ENCODE measurements at regions not wholly inside any gene's neighbourhood (a gene's known extent, or its start where the extent isn't known, plus 50 kb on each side); places are given as distances from the start of the nearest gene placed in this dataset.

DNA sequence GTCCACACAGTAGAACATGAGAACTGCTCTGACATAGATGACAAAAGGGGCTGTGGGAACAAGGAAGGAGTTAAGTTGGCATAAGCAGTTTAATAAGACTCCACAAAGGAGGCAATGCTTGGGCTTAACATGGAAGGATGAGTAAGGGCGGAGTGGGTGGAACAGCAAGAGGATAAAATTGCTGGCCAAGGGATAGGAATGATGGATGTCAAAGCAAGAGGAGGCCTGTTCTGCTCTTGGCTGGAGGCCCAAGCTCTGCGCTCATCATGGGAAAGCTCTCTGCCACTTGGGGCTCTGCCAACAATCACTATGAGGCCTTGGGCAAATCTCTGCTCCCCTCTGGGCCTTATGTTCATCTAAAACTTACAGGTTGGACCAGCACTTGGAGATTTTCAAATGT lies 98.3 kb upstream of the CAMK1G start:
- H3K4me3 Mint-ChIP-seq (ENCODE audit: unreplicated experiment) = no peak overlapping the region
- TF ChIP-seq, protein P1, sequence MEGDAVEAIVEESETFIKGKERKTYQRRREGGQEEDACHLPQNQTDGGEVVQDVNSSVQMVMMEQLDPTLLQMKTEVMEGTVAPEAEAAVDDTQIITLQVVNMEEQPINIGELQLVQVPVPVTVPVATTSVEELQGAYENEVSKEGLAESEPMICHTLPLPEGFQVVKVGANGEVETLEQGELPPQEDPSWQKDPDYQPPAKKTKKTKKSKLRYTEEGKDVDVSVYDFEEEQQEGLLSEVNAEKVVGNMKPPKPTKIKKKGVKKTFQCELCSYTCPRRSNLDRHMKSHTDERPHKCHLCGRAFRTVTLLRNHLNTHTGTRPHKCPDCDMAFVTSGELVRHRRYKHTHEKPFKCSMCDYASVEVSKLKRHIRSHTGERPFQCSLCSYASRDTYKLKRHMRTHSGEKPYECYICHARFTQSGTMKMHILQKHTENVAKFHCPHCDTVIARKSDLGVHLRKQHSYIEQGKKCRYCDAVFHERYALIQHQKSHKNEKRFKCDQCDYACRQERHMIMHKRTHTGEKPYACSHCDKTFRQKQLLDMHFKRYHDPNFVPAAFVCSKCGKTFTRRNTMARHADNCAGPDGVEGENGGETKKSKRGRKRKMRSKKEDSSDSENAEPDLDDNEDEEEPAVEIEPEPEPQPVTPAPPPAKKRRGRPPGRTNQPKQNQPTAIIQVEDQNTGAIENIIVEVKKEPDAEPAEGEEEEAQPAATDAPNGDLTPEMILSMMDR (IDR thresholded peaks at IDR 0.05) = no peak
- peaks cover 5% of the 10 kb centered on the region for H3K4me1 Mint-ChIP-seq (ENCODE audit: low read depth)
- H3K9me3 Mint-ChIP-seq (ENCODE audit: low read depth) = no peaks in the 10 kb centered on the region
- no peak for DNase-seq (ENCODE audit: low spot score)
- no peaks in the 10 kb centered on the region for H3K36me3 Mint-ChIP-seq (ENCODE audit: low read depth)
- peaks cover 13% of the 10 kb centered on the region for H3K27me3 Mint-ChIP-seq (ENCODE audit: low read depth)
- H3K27ac Mint-ChIP-seq (ENCODE audit: unreplicated experiment) = no peak overlapping the region

DNA sequence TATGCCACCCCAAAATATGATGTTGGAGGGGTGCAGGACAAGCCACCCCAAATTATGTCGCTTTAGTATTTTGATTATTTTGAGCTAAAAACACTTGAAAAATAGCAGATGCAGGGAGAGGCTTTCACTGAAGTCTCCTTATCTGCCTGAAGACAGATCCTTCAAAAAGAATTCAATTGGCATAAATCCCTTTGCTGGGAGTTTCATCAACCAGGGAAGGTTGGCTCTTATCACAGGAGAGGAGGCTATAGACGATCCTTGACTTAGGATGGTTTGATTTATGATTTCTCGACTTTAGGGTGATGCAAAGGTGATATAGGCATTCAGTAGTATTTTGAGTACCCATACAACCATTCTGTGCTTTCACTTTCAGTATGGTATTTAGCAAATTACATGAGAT lies 97.8 kb upstream of the CAMK1G start:
- Mint-ChIP-seq H3K9me3 (ENCODE audit: low read depth) (no peaks in the 10 kb centered on the region), H3K27ac (ENCODE audit: unreplicated experiment) (no peak overlapping the region), H3K36me3 (ENCODE audit: low read depth) (no peaks in the 10 kb centered on the region), H3K4me1 (ENCODE audit: low read depth) (peaks cover 5% of the 10 kb centered on the region), H3K4me3 (ENCODE audit: unreplicated experiment) (no peak overlapping the region), H3K27me3 (ENCODE audit: low read depth) (peaks cover 15% of the 10 kb centered on the region)
- no peak for DNase-seq (ENCODE audit: low spot score)
- TF ChIP-seq, protein P1 (IDR thresholded peaks at IDR 0.05) = no peak

DNA sequence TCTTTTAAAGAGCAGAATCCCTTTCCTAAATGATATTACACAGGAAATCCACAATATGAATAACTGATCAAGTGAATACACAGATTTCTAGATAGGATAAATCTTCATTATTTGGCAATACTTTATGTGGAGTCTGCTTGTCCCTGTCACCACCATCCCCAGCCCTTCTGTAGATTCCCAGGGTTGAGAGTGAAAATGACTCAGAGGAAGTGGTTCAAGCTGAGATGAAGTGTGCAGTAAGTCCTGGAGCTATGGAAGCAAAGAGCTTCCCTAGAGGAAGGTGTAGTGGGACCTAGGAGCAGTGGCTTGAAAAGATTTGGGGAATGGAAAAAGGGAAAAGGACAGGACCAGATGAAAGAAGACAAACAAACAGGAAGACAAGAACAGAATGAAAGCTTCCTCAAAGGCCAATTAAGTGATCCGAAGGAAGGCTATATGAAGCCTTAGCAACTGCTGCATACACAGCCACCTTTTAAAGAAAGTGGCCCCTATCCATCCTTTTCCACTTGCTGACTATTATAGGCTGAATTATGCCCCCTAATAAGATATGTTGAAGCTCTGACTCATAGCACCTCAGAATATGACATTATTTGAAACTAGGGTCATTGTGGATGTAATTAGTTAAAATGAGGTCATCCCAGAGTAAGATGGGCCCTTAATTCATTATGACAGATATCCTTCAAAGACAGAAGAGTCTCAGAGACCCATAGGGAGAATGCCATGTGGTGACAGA lies 96.5 kb upstream of the CAMK1G start:
- TF ChIP-seq, protein P1 (IDR thresholded peaks at IDR 0.05) = no peak
- Mint-ChIP-seq H3K9me3 (ENCODE audit: low read depth) (no peaks in the 10 kb centered on the region), H3K4me1 (ENCODE audit: low read depth) (peaks cover 5% of the 10 kb centered on the region), H3K4me3 (ENCODE audit: unreplicated experiment) (no peak overlapping the region), H3K27me3 (ENCODE audit: low read depth) (peaks cover 17% of the 10 kb centered on the region), H3K36me3 (ENCODE audit: low read depth) (no peaks in the 10 kb centered on the region), H3K27ac (ENCODE audit: unreplicated experiment) (no peak overlapping the region)
- DNase-seq (ENCODE audit: low spot score) = no peak

DNA sequence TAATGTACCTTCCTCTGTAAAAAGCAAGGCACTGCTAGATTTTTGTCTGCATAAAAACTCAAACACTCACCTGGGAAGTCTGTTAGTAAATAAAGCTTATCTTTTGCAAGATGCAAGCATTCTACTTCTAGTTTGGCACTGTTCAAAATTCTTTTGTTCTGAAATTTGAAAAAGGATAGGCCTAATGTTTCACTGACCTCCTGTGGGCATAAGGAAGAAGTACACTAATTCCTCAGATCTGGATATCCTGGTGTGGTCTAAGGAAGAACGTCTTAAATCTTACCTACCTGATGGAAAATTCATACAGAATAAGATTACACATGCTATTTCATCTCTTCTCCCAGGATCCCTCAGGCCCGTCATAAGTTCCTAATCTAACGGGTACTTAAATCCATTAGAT lies 93.5 kb upstream of the CAMK1G start:
- H3K27me3 Mint-ChIP-seq (ENCODE audit: low read depth) = peaks cover 18% of the 10 kb centered on the region
- no peak overlapping the region for H3K27ac Mint-ChIP-seq (ENCODE audit: unreplicated experiment)
- H3K4me1 Mint-ChIP-seq (ENCODE audit: low read depth) = peaks cover 4% of the 10 kb centered on the region
- no peak for DNase-seq (ENCODE audit: low spot score)
- no peaks in the 10 kb centered on the region for H3K36me3 Mint-ChIP-seq (ENCODE audit: low read depth)
- no peak overlapping the region for H3K4me3 Mint-ChIP-seq (ENCODE audit: unreplicated experiment)
- TF ChIP-seq, protein P1 (IDR thresholded peaks at IDR 0.05) = peak; percentile 66
- H3K9me3 Mint-ChIP-seq (ENCODE audit: low read depth) = peaks cover 8% of the 10 kb centered on the region

DNA sequence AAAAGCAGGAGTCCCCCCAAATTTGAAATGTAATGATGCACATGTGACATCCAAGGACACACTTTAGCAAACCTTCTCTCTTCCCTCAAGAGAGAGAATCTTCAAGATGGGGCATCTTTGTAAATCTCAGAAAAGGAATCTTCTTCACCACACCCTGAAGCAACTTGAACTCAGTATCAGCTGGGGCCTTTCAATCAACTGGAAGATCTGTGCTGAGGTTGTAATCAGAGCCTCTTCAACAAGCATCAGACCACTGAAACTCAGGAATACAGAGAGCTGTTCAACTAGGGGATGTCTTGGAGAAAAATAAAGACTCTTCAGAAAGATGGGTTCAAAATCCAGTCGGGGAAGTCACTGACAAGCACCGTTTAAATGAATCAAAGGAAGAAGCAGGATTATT lies 92.5 kb upstream of the CAMK1G start:
- TF ChIP-seq, protein P1 (IDR thresholded peaks at IDR 0.05) = no peak

More for the DNA sequence above, 92.5 kb upstream of the CAMK1G start:
- Mint-ChIP-seq H3K36me3 (ENCODE audit: low read depth) (peaks cover 1% of the 10 kb centered on the region), H3K27ac (ENCODE audit: unreplicated experiment) (no peak overlapping the region), H3K4me3 (ENCODE audit: unreplicated experiment) (no peak overlapping the region), H3K27me3 (ENCODE audit: low read depth) (peaks cover 18% of the 10 kb centered on the region), H3K9me3 (ENCODE audit: low read depth) (peaks cover 10% of the 10 kb centered on the region), H3K4me1 (ENCODE audit: low read depth) (no peaks in the 10 kb centered on the region)
- no peak for DNase-seq (ENCODE audit: low spot score)
